A549 (cell line): ENCODE measurements at regions not wholly inside any gene's neighbourhood (a gene's known extent, or its start where the extent isn't known, plus 50 kb on each side); places are given as distances from the start of the nearest gene placed in this dataset.

Experiments
- CEBPB ChIP-seq, 2 experiments: fragments of >200 bp in 1 of 2; sonication (Bioruptor Twin) in 1 of 2; formaldehyde crosslinking in 1 of 2; IDR thresholded peaks; 2 replicates each; pipeline ENCODE4 v1.6.1; 2012 to 2016
- EP300 ChIP-seq, 2 experiments: fragments of >200 bp; sonication (Bioruptor Twin); formaldehyde crosslinking; IDR thresholded peaks; 2 replicates in 1 of 2; 3 replicates in 1 of 2; pipeline ENCODE4 v1.6.1; 2016 to 2017
- ESRRA ChIP-seq: fragments of 150-350 bp; IDR thresholded peaks from 2 replicates; pipeline ENCODE4 v1.6.1; 2014; ENCODE audit warnings: mild to moderate bottlenecking, low read length, borderline replicate concordance
- JUNB ChIP-seq: fragments of >200 bp; sonication (Bioruptor Twin); formaldehyde crosslinking; IDR thresholded peaks from 2 replicates; pipeline ENCODE4 v1.6.1; 2016
- KDM1A ChIP-seq: fragments of 200-600 bp; sonication (generic); IDR thresholded peaks from 2 replicates; pipeline ENCODE4 v1.6.1; 2016; ENCODE audit warnings: low read depth, mild to moderate bottlenecking
- POLR2AphosphoS2 ChIP-seq: conservative IDR thresholded peaks from 2 replicates; pipeline ENCODE4 v1.6.1; 2012; ENCODE audit warnings: low read length, improper control_type of control experiment, inconsistent platforms
- TF ChIP-seq, protein P1 (sequence below): fragments of >200 bp; sonication (Bioruptor Twin); formaldehyde crosslinking; IDR thresholded peaks from 3 replicates; pipeline ENCODE4 v1.5.1; 2016
- TF ChIP-seq, protein P2 (sequence below): IDR thresholded peaks from 2 replicates; pipeline ENCODE4 v1.6.1; 2012
- TF ChIP-seq, protein P3 (sequence below): fragments of 200-600 bp; sonication (generic); IDR thresholded peaks from 2 replicates; pipeline ENCODE4 v1.6.1; 2016; ENCODE audit warnings: antibody characterized with exemption, mild to moderate bottlenecking, moderate library complexity
- TF ChIP-seq, protein P4 (sequence below): fragments of 450-650 bp; IDR thresholded peaks from 2 replicates; pipeline ENCODE4 v1.6.1; 2014; ENCODE audit warnings: antibody characterized with exemption

DNA sequence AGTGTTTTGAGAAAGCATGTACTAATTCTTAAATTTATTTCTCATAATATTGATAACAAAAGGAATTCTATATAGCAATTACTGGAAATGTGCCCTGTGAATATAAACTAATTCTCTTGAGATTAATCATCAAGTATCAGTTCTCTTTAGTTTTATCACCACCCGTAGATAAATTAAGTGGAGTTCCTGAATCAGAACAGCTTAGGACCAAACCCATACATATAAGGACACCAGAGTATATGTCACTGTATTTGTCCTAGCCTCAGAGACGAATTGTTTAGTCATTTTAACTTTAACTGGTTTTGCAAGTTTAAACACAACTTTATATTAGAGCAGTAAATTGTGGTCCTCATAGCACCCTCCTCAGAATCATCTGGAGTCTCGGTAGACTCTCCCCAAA lies 572.0 kb downstream of the UTRN start:
- TF ChIP-seq POLR2AphosphoS2 (no peak), KDM1A (no peak), CEBPB (IDR thresholded peaks at IDR 0.05) (no peak), JUNB (no peak), EP300 (IDR thresholded peaks at IDR 0.05) (no peak), ESRRA (no peak)
- TF ChIP-seq, protein P1, sequence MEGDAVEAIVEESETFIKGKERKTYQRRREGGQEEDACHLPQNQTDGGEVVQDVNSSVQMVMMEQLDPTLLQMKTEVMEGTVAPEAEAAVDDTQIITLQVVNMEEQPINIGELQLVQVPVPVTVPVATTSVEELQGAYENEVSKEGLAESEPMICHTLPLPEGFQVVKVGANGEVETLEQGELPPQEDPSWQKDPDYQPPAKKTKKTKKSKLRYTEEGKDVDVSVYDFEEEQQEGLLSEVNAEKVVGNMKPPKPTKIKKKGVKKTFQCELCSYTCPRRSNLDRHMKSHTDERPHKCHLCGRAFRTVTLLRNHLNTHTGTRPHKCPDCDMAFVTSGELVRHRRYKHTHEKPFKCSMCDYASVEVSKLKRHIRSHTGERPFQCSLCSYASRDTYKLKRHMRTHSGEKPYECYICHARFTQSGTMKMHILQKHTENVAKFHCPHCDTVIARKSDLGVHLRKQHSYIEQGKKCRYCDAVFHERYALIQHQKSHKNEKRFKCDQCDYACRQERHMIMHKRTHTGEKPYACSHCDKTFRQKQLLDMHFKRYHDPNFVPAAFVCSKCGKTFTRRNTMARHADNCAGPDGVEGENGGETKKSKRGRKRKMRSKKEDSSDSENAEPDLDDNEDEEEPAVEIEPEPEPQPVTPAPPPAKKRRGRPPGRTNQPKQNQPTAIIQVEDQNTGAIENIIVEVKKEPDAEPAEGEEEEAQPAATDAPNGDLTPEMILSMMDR = no peak
- TF ChIP-seq, protein P2, sequence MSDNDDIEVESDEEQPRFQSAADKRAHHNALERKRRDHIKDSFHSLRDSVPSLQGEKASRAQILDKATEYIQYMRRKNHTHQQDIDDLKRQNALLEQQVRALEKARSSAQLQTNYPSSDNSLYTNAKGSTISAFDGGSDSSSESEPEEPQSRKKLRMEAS = no peak
- TF ChIP-seq, protein P3, sequence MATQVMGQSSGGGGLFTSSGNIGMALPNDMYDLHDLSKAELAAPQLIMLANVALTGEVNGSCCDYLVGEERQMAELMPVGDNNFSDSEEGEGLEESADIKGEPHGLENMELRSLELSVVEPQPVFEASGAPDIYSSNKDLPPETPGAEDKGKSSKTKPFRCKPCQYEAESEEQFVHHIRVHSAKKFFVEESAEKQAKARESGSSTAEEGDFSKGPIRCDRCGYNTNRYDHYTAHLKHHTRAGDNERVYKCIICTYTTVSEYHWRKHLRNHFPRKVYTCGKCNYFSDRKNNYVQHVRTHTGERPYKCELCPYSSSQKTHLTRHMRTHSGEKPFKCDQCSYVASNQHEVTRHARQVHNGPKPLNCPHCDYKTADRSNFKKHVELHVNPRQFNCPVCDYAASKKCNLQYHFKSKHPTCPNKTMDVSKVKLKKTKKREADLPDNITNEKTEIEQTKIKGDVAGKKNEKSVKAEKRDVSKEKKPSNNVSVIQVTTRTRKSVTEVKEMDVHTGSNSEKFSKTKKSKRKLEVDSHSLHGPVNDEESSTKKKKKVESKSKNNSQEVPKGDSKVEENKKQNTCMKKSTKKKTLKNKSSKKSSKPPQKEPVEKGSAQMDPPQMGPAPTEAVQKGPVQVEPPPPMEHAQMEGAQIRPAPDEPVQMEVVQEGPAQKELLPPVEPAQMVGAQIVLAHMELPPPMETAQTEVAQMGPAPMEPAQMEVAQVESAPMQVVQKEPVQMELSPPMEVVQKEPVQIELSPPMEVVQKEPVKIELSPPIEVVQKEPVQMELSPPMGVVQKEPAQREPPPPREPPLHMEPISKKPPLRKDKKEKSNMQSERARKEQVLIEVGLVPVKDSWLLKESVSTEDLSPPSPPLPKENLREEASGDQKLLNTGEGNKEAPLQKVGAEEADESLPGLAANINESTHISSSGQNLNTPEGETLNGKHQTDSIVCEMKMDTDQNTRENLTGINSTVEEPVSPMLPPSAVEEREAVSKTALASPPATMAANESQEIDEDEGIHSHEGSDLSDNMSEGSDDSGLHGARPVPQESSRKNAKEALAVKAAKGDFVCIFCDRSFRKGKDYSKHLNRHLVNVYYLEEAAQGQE = no peak
- TF ChIP-seq, protein P4, sequence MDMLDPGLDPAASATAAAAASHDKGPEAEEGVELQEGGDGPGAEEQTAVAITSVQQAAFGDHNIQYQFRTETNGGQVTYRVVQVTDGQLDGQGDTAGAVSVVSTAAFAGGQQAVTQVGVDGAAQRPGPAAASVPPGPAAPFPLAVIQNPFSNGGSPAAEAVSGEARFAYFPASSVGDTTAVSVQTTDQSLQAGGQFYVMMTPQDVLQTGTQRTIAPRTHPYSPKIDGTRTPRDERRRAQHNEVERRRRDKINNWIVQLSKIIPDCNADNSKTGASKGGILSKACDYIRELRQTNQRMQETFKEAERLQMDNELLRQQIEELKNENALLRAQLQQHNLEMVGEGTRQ = no peak
